Stimulated activated CD4-positive, alpha-beta T cell treated with anti-CD3 and anti-CD28 coated beads, TNF-alpha, amount 100 ng/mL, for 1 hour (primary cell): ENCODE measurements at regions not wholly inside any gene's neighbourhood (a gene's known extent, or its start where the extent isn't known, plus 50 kb on each side); places are given as distances from the start of the nearest gene placed in this dataset.

Experiments used
- DNase-seq, 3 donors: peaks; one replicate each; pipeline ENCODE4 v3.0.0-alpha.2; 2020; ENCODE audit warnings: low read depth in 3 of 3, low spot score in 1 of 3

DNA sequence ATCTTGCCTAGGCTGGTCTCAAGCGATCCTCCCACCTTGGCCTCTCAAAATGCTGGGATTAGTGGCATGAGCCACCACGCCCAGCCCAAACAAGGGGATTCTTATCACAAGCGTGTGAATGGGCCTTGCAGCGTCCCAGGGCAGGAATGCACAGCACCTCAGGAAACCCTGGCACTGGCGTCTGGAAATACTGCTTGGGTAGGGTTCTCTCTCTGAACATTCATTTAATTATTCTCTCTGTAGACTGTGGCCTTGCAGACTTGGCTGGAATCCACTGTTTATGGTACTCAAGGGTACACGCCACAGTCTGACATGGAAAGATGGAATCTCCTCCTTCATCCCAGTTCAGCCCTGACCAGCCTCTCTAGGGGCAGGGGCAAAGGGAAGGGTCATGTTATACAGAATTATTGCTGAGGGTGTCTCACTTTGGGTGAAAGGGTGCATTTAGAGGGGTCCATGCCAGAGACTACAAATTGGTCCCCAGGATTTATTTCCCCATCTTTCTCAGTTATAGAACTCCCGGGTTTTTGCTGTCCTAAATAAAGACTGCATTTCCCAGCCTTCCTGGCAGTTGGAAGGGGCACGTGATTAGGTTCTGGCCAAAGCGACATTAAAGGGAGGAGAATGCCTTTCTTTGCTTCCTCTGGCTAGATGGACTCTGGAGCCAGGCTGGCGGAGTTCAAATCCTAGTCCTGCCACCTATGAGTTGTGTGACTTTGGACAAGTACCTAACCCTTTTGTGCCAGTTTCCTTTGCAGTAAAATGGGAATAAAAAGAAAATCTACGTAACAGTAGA lies 147.2 kb upstream of the HAAO start:
- no peak for DNase-seq

DNA sequence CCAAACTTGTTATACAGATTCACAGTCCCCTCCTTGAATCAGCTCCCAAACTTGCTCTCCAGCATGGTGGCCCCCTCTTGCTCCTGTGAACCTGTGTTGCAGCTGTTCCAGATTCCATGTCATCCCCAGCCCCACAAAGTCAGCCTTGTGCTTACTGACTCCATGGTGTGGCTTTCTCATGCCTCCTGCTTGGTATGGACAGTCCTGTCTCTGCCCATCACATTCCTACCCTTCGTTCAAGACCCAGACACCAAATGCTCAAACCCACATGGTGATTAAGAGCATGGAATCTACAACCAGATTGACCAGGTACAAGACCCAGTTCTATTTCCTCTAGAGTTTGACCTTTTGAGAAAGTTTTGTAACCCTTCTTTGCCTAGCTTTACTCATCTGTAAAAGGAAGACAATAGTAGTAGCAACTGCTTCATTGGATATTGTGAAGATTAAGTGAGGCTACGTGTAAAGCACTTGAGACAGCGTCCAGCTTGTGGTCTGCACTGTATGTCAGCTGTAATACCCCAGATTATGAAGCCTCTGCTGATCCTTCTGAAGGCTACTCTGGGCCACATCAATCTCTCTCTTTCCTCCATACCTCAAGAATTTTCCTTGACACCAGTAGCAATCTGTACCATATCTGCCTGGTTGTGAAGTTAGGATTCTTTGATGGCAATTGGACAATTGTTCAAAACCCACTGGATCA lies 146.4 kb upstream of the HAAO start:
- DNase-seq = no peak

- DNase-seq = no peak
Measured at GRCh38 chr2:42937171-42937875, 144.9 kb upstream of the HAAO start.

- DNase-seq = no peak
Measured at GRCh38 chr2:42935692-42936671, 143.6 kb upstream of the HAAO start.

- DNase-seq = no peak
Measured at GRCh38 chr2:42934580-42935186, 142.3 kb upstream of the HAAO start.

DNA sequence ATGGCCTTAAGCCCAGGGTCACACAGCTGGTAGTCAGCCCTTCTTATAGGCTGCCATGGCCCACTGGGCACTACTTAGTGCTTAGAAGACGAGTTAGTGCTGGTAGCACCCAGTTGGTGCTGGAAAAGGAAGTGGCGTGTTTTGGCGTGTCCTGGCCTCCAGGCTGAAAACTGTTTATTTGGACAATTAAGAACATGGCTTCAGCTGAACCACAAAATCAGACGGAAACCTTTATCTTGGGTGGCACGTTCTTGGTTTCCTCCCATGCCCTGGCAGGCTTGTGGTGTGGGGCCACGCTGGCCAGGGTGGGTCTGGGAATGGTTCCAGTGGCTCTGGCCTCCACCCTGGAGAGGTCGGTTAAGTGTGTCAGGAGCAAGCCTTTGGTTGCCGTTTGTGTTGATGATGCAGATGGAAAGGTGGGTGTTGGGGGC lies 141.5 kb upstream of the HAAO start:
- no peak for DNase-seq

DNA sequence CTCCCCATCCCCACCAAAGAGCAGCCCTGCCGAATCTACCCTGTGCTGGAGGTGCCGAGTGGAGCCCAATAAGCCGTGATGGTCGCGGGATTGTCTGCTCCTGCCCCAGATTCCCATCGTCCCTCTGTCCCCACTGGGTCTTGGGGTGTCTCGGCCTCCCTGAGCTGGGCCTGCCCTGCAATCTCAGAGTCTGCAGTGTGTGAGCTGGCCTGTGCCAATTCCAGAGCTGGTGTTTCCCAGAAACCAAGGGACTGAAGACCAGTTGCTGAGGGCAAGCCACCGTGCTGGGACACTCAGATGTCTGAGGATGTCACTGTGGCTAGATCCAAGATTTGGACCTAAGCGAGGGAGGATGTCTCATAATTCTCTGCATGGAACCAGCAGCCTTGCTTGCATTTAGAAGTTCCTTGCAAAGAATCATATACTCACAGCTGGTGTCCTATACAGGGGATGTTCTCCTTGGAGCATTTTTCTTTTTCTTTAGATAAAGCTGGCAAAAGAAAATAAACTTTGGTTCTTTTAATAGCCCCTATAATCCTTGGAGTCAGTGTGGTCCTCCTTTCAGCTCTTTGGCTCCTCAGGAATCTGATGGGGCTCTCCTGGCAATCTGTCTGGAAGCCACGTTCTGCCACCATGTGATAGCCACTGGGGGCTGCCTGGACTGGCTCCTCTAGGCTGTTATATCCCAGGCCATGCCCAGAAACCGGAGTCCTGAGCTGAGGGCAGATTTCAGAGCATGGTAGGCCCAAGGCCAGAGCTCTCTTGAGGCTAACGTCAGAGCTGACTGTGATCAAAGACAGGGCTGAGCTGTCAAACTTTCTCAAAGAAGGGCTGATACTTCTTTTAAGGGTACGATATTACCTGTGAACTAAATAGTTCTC lies 140.1 kb upstream of the HAAO start:
- DNase-seq = no peak

GRCh38 chr2:42931818-42932195 lies 139.4 kb upstream of the HAAO start:
- DNase-seq = no peak

DNA sequence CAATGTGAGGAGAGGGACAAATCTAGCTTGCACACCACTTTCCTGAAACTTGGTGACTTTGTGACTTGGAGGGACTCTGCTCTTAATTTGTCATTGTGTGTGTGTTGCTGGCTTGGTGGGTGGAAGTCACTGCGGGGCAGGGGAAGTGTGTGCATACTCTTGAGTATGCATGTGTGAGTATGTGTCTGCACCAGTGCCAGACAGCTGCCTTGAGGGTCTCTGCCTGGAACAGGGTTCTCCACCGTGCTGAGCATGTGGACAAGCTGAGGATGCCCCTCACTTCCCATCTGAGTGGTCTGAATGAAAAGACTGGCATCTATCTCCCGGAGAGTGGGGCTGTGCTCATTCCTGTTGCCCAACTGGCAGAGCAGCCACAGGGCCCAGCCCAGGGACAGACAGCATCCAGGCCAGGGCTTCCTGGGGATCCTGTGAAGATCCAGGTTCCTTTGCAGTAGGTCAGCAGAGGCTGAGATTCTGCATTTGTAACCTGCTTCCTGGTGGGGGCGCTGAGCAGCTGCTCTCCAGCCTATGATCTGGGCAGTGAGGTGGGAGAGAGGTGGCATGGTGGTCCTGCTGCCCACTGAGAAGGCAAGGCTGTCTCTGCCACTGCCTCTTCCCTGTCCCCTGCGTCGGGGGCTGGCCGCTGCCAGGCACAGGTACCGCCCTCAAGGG lies 138.9 kb upstream of the HAAO start:
- no peak for DNase-seq

DNA sequence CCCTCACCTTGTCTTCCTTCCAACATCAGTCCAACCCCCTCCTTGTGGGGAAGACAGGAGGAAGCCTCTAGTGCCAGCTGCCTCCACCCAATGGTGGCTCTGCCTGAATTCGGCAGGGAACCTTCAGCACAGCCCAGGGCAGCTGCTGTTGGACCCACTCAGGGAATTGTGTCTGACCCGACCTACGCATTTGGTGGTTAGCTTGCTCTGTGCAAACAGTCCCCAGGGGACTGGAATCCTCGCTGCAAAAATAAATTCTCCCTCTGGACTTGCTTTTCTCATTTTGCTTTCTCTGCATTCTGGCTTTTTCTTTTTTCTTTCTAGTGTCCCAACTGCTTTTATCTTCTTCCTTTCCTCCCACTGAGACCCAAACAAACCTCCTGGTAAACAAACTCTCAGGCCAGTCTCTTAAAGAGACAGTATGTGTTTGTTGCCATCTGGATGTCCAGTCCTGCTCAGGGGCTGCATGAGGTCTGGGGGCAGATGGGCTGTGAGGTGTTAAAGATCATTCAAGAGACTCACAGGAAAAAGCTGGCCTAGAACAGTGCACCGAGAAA lies 137.7 kb upstream of the HAAO start:
- DNase-seq = no peak

GRCh38 chr2:42929546-42930024 lies 137.2 kb upstream of the HAAO start:
- DNase-seq = no peak

GRCh38 chr2:42928692-42929545 lies 136.5 kb upstream of the HAAO start:
- DNase-seq = no peak

DNA sequence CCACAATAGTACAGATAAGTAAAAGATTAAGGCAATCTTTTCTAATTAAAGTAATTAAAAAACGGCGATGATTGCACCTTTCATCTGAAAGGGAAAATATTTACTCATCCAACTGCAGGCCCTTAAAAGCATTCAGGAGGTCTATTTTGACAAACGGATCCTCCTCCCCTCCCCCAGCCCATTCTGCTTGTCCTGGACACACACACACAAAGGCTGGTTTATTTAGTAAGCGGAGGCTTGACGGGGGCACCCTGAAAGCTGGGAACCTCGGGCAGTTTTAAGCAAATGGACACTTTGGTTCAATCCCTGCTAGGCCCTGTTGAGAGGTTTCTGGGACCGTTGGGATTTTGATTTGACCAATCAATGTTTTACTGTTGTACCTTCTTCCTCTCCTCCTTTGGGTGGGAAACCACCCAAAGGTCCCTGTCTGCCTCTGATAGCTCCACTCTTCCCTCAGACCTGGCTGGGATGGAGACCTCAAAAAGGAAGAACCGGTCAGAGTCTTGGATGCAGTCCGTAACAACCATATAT lies 135.8 kb upstream of the HAAO start:
- no peak for DNase-seq

- DNase-seq = no peak
Measured at GRCh38 chr2:42927334-42928160, 135.2 kb upstream of the HAAO start.

DNA sequence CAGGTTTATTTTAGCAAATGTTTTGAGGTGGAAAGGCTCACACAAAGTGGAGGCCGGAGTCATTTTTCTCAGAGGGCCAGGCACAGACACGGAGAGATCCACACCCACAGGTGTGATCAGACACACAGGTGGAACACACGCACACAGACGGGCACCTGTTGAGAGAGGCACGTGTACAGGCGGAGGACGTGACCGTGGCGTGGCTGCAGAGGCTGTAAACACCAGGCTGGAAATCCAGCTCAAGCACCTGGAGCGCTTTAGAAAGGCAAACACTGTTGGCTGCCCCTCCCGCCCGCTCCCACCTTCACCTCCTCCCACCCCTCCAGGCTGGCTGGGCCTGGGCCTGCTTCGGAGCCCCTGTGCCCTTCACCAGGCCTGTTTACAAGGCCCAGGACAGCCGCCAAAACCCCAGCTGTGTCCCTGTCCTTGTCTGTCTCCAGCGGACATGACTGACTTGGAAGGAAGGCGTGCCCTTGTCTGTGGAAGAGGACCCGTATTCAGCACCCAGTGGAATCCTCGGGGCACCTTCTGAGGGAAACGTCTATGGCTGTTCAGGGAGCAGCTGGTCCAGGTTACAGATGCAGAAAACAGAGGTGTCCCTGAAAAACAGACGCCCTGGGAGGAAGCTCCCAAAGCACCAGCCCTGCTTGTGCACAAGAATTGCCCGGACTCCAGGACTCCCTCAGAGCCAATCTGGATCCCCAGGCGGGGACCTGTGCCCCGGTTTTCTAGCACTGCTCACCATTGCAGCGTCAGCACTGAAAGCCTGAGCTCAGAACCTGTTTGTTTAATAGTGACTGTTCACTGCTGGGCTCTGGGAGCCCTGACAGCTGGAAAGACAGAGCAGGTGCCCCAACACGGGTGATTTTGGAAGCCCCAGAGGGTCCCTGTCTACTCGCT lies 134.3 kb upstream of the HAAO start:
- no peak for DNase-seq
